Bronchial epithelial cell (primary cell): ENCODE measurements at regions not wholly inside any gene's neighbourhood (a gene's known extent, or its start where the extent isn't known, plus 50 kb on each side); places are given as distances from the start of the nearest gene placed in this dataset.
"Not testable (repeated sequence)": the region's sequence is repeated elsewhere in the genome, so short reads cannot be mapped to it uniquely, and the experiment has no call there.

Experiments
- DNase-seq: peaks from one replicate; pipeline ENCODE4 v3.0.0-alpha.2; 2010; ENCODE audit warnings: low read depth
- FAIRE-seq: peaks from 2 replicates; lab custom pipeline; 2011; peaks lifted over from hg19 to GRCh38; lab: Jason Lieb, UNC
- H3K27me3 ChIP-seq: 2 replicates; pipeline ENCODE4 v1.5.1; 2011; ENCODE audit warnings: low read length; ENCODE audit not compliant: control insufficient read depth, insufficient read depth
- H3K36me3 ChIP-seq: 2 replicates; pipeline ENCODE4 v1.5.1; 2011; ENCODE audit warnings: low read length; ENCODE audit not compliant: control insufficient read depth, insufficient read depth
- H3K4me3 ChIP-seq: 2 replicates; pipeline ENCODE4 v1.5.1; 2011; ENCODE audit warnings: mild to moderate bottlenecking, low read depth, low read length, control low read depth
- TF ChIP-seq, protein P1 (sequence below): IDR thresholded peaks from 2 replicates; pipeline ENCODE4 v1.5.1; 2011; ENCODE audit warnings: mild to moderate bottlenecking, moderate library complexity, low read length, control low read depth, inconsistent platforms; ENCODE audit not compliant: insufficient read depth, severe bottlenecking

DNA sequence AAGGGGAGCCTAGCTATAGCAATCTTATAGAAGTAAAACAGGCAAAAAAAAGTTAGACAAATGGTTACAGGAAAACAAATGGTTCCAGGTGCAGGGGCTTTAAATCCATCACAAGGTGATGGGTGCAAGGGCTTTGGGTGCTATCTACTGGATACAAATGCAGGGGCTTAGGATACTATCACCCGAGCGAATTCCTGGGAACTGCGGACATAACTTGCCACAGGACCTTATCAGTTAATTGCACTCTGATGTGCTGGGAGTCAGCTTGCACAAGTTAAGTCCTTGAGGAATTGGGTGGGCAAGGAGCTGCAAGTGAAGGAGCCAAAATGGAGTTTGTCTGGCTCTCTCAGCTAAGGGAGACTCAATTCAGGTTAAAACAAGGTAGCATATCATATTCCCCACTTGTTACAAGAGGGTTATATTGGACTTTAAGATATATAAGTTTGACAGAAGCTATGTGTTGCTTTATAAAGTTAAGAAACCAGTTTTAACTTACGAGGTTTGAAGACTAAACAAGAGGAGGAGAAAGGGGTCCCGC is 115.0 kb upstream of the PZP start:
- H3K27me3 ChIP-seq: no peaks in the 10 kb centered on the region
- no peak for FAIRE-seq
- TF ChIP-seq, protein P1, sequence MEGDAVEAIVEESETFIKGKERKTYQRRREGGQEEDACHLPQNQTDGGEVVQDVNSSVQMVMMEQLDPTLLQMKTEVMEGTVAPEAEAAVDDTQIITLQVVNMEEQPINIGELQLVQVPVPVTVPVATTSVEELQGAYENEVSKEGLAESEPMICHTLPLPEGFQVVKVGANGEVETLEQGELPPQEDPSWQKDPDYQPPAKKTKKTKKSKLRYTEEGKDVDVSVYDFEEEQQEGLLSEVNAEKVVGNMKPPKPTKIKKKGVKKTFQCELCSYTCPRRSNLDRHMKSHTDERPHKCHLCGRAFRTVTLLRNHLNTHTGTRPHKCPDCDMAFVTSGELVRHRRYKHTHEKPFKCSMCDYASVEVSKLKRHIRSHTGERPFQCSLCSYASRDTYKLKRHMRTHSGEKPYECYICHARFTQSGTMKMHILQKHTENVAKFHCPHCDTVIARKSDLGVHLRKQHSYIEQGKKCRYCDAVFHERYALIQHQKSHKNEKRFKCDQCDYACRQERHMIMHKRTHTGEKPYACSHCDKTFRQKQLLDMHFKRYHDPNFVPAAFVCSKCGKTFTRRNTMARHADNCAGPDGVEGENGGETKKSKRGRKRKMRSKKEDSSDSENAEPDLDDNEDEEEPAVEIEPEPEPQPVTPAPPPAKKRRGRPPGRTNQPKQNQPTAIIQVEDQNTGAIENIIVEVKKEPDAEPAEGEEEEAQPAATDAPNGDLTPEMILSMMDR: no peak

DNA sequence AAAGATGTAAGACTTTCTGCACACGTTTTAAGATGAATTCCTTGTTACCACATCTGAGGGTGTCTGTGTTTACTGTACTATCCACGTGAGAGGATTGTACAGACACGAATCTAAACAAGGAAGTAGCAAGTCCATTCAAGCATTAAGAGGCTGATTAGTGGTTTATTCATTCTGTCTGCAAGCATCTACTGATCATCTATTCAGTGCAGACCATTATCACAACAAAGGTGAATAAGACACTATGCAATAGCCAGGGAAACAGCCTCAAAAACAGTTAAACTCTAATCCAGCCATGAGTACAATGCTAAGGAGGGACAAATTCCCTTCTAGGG is 111.6 kb upstream of the PZP start:
- TF ChIP-seq, protein P1: no peak
- Histone ChIP-seq H3K4me3 (no peak overlapping the region), H3K36me3 (no peaks in the 10 kb centered on the region), H3K27me3 (no peaks in the 10 kb centered on the region)
- FAIRE-seq (no peak), DNase-seq (peak; percentile 94)

More for the DNA sequence above, 115.0 kb upstream of the PZP start:
- Histone ChIP-seq H3K36me3 (no peaks in the 10 kb centered on the region), H3K4me3 (no peak overlapping the region)
- no peak for DNase-seq

DNA sequence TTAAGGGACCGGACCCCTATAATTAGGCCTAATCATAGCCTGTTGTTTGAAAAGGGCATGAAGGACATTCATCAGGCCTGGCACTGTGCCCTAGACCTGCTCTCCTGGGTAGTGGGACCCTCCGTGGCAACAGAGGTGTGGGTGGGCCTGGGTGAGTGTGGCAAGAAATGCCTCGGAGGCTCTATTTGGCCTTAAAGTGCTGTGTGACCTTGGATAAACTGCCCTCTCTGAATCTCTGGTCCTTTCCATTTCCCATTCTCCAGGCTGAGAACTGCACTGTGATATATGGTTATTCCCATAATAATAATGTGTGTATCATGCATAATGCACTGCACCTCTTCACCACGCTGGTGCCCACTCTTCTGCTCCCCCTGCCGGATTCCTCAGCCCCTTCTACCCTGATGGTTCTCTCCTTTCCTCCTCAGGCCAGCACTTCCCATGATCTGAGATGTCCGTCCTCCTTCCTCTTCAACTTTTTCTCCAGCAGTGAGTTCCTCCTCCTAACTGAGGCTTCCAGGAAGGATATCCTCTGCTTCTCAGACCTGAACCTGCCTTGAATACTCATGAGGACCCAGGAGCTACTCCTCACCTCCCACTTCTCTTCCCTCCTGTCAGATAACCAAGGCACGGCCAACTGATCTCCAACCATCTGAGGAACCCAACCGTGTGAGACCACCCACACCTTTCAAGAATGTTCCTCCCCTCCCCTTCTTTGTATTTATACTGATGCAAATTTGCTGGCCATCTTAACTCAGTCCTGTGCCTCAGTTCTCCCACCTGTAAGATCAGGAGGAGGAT is 111.0 kb upstream of the PZP start:
- DNase-seq: no peak
- no peaks in the 10 kb centered on the region for H3K36me3 ChIP-seq
- no peaks in the 10 kb centered on the region for H3K27me3 ChIP-seq
- no peak for FAIRE-seq
- H3K4me3 ChIP-seq: no peak overlapping the region
- TF ChIP-seq, protein P1: no peak

DNA sequence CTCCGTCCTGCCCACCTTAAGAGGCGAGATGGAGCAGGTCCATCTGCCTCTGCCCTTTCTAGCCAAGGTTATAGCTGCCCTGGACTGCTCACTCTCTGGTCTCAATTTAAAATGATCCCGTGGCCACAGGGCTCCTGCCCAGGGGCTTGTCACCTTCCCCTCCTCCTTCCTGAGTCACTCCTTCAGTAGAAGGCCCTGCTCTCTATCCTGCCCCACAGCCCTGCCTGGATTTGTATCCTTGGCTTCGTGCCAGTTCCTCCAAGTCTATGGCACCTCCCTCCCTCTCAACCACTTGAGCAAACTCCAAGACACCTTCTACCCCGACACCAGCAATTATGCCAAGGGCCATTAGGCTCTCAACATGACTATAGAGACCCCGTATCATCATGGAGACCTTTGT is 105.3 kb upstream of the PZP start:
- not testable (repeated sequence) for FAIRE-seq

DNA sequence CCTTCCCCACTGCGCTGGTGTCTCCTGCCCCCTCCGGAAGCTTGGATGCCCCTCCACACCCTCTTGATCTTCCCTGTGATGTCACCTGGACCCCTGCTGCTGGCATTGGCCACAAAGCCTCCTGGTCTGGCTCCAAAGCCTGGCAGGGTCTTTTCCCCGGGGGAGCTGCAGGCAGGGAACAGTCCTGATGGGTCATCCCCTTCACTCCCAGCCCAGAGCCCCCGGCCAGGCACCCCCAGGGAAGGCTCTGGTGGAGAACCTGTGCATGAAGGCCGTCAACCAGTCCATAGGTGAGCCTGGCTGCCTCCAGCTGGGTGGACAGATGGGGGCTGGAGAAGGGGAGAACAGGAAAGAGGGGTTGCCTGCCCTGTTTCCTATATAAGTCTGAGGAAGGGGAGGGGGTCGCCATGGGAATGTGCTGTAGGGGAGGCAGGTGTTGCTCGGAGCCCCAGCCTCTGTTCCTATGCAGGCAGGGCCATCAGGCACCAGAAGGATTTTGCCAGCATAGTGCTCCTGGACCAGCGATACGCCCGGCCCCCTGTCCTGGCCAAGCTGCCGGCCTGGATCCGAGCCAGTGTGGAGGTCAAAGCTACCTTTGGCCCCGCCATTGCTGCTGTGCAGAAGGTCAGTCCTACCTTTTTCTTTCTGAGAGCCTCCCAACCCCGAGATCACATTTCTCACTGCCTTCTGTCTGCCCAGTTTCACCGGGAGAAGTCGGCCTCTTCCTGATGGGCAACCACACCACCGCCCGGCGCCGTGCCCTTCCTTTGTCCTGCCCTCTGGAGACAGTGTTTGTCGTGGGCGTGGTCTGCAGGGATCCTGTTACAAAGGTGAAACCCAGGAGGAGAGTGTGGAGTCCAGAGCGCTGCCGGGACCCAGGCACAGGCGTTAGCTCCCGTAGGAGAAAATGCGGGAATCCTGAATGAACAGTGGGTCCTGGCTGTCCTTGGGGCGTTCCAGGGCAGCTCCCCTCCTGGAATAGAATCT is 104.5 kb upstream of the PZP start:
- H3K27me3 ChIP-seq, FAIRE-seq, H3K4me3 ChIP-seq, H3K36me3 ChIP-seq, DNase-seq: not testable (repeated sequence)

More for the DNA sequence above, 105.3 kb upstream of the PZP start:
- not testable (repeated sequence) for H3K27me3 ChIP-seq, H3K36me3 ChIP-seq, H3K4me3 ChIP-seq
- peak; percentile 29 for DNase-seq

DNA sequence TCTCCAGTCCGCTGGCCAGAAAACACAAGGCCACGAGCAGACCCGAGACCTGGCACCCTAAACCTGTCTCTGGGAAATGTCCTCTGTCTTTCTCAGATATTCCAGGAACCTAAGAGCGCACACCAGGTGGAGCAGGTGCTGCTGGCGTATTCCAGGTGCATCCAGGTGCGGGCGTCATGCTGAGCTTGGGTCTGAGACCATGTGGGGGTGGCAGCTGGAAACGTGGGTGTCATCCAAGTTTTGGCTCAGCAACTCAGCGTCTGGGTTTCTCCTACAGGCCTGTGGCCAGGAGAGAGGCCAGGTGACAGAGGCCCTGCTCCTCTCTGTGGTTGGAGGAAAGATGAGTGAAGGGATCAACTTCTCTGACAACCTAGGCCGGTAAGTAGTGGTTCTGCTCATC is 103.3 kb upstream of the PZP start:
- not testable (repeated sequence) for H3K27me3 ChIP-seq, H3K36me3 ChIP-seq, DNase-seq, FAIRE-seq, H3K4me3 ChIP-seq

DNA sequence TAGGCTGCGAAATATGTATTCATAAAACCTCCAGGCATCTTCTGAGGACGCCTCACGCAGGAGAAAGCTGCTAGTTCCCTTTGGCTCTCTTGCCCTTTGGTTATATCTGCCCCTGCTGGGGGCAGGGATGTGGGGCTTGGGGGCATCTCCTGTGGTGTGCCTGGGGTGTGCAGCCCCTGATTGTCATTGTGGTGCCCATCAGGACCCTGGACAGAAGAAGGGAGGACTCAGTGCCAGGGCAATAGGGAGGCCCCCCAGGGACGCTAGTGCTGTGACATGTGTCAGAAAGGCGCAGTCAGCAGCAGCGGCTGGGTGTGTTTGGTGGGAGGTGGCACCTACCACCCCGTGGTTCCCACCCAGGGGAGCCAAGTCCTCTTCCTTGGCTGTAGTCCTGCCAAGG is 102.5 kb upstream of the PZP start:
- not testable (repeated sequence) for DNase-seq, FAIRE-seq, H3K4me3 ChIP-seq, H3K27me3 ChIP-seq, H3K36me3 ChIP-seq

DNA sequence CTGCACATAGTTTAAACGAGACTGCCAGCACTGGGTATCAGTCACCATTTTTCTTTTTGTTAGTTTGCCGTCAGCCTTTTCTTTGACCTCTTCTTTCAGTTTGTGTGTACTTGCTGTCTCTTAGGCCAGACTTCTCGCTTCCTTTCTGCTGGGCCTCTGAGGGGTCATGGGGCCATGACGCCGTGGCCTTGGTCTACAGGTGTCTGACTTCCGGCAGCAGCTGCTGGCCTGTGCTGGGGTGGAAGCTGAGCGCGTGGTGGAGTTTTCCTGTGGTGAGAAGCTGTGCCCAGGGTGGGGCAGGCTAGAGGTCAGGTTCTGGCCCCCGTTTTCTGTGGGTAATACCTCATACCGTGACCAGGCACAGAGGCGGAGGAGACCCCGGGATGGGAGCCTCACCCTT is 101.6 kb upstream of the PZP start:
- H3K36me3 ChIP-seq, H3K4me3 ChIP-seq, H3K27me3 ChIP-seq, FAIRE-seq, DNase-seq: not testable (repeated sequence)

DNA sequence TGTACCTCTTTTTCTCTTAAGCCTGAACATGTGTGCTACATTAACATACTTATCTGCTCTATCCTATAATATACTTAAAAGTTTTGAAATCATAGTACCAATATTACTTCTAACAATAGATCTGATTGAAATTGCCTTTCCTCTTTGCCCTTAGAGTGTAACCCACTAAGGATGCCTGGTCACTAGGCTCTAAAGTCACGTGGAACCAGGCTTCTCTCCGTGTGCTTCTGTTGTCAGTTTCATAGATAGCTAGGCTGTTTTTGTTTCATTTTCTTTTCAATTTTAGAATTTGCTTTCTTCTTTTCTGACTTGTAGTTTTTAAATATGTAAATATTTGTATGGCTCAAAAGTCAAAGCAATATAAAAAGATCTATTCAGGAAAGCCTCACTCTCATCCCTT is 100.5 kb upstream of the PZP start:
- H3K27me3 ChIP-seq, FAIRE-seq, DNase-seq, H3K4me3 ChIP-seq, H3K36me3 ChIP-seq: not testable (repeated sequence)

DNA sequence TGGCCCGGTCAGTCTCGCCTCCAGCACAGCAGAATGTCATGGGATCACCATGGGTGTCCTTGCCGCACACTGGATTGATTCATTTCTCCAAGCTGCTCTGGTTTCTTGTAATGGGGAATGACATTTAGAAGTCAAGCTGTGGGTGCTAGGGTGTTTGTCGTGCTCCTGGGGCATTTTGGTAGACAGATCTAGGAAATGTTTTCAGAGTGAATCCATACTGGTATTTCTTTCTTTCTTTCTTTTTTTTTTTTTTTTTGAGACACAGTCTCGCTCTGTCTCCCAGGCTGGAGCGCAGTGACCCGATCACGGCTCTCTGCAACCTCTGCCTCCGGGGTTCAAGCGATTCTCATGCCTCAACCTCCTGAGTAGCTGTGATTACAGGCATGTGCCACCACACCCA is 100.0 kb upstream of the PZP start:
- H3K27me3 ChIP-seq, H3K4me3 ChIP-seq, H3K36me3 ChIP-seq, FAIRE-seq, DNase-seq: not testable (repeated sequence)

DNA sequence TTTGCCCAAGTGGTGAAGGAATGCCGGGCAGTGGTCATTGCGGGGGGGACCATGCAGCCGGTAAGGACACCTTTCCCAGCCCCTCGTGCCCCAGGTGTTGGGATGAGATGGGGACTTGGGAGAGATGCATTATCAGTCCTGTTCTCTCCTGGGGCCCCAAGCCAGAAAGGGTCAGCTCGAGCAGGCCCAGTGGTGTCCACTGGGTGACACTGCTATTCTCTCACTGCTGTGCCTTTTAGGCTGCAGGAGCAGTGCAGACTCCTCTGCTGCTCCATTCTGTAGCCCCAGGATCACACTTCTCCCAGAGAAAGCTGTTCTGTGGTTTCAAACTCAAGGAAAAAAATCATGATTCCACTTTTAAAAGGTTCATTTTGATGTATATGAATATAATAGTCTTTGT is 99.1 kb upstream of the PZP start:
- H3K4me3 ChIP-seq, FAIRE-seq, H3K27me3 ChIP-seq, DNase-seq, H3K36me3 ChIP-seq: not testable (repeated sequence)
